Right forelimb (tissue), 1 donor: ENCODE measurements at regions not wholly inside any gene's neighbourhood (a gene's known extent, or its start where the extent isn't known, plus 50 kb on each side); places are given as distances from the start of the nearest gene placed in this dataset.
"Not testable (repeated sequence)": the region's sequence is repeated elsewhere in the genome, so short reads cannot be mapped to it uniquely, and the experiment has no call there.

ENCODE experiments used
- DNase-seq: peaks from one replicate; pipeline ENCODE4 v3.0.0-alpha.2; 2018

DNA sequence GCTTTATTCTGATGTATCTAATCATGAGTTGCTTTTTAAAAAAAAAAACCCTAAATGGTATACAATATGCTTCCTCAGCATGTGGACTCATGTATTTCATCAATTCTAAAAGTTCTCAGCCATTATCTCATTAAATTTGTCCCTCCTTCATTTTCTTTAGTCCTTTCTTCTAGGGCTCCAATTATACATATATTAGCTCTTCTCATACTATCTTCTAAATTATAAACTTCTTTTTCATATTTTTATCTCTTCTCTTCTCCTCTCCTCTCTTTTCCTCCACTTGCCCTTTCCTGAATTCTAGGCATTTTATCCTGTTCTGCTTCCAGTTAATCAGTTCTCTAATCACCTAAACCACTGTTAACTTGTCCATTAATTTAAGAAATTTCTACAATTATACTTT is 55.0 kb upstream of the IL33 start:
- no peak for DNase-seq

DNA sequence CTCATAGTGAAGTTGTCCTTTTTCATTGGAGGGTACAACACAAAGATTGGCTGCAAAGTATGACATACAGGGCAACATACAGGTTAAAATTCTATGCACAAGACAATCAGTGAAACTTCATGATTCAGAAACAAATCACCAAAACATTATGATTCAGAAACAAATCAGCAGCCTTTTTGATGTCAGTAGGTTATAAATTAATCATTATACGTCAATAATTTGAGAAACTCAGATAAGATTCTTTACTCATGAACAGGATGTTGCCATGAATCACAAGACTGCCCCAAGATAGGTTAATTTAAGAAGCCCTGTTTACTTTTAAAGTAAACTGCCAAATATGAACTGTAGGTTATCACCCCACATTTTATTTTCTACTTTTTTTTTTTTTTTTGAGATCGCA is 62.2 kb upstream of the IL33 start:
- no peak for DNase-seq

DNA sequence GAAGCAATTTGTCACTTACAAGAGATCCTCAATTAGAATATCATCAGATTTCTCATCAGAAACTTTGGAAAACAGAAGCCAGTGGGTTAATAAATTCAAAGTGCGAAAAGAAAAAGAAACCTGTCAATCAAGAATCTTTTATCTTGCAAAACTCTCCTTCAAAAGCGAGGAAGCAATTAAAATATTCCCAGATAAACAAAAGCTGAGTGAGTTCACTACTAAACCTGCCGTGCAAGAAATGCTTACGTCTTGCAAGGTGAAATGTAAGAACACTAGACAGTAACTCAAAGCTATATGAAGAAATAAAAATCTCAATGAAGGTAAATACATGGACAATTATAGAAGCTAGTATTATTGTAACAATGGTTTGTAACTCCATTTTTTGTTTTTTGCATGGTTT is 62.8 kb upstream of the IL33 start:
- DNase-seq: no peak

DNA sequence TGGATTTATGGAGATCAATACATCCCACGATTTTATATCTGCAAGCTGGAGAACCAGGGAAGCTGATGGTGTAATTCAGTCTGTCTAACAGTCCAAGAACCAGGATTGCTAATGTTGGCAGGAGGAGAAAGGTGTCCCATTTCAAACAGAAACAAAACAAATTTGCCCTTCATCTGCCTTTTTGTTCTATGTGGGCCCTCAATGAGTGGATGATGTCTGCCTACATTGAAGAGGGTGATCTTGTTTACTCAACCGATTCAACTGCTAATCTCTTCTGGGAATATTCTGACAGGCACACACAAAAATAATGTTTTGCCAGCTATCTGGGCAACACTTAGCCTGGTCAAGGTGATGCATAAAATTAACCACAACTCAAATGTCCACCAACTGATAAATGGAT is 65.1 kb upstream of the IL33 start:
- DNase-seq: no peak

DNA sequence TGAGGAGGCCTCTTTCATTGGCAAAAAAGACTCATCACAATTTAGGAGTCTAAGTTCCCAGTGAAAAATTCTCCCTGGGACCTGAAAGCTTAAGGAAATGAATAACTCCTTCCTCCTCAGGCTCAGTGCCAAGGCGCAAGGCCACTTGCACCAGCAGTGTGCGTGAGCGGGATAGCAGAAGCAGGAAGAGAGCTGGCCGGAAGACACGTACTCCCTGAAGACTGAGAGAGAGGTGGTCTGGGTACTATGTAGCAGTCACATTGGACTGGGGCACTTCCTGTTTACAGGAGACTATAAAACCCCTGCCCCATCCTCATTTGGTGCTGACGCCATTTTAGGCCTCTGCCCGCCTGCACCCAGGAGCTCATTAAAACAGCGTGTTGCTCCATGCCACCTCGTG is 66.3 kb upstream of the IL33 start:
- DNase-seq: no peak

DNA sequence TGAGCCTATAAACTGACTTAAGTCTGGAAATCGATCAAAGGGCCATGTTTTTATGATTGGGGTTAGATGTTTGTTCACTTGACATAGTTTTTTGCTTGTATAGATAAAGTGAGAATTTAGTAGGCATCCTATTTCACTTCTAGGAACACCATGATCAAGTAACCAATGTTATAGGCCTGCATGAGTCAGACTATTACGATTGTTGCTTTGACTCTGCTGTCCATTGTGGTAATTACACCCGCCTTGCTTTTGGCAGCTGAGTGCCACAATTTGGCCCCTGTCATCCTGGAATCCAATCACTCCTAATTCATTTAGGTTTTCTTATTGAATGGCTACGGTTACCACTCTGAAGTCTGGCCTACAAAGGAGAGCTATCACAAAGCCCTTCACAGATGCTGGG is 67.8 kb upstream of the IL33 start:
- DNase-seq: no peak

DNA sequence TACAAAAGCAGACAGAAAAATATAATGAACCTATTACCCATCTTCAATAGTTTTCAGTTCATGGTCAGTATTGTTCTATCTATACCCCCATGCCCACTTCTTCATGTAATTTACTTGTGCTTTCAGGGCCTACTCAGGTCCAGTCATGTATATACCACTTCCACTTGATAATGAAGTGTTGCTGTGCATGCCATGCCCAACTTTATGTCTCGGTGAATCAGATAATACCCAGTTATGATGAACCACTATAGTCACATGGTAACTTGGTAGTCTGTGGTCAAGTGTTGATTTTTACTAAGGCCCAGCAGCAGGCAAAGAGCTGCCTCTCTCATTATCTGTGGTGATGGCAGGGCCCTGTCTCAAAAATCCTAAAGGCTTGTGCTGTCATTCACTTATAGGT is 70.7 kb upstream of the IL33 start:
- no peak for DNase-seq

DNA sequence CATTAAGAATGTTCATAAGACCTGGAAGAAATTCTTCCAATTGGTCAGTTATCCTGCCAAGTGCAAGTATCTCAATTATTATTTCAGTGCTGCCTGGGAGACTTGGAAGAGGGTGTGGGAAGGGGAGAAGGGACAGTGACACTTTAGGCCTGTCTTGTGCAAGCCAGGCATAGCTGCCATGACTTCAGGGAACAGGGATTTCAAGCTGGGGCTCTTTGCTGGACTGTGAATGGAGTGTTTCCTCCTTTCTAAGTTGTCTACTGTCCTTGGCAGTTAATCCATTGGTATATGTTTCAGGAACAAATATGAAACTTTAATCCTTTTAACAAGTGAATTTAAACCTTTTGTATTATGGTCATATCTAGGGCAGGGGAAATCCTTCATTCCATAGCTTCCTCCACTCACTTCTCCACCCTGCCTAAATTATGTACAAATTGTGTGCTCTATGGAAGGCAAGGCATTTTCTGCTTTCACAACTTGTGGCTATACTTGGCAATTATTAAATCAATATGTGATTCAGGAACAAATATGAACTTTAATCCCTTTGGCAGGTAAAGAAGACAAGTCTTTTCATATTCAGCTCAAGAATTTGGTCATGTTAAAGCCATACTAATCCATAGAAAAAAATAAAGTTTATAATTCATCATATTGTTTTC is 72.7 kb upstream of the IL33 start:
- DNase-seq: no peak

DNA sequence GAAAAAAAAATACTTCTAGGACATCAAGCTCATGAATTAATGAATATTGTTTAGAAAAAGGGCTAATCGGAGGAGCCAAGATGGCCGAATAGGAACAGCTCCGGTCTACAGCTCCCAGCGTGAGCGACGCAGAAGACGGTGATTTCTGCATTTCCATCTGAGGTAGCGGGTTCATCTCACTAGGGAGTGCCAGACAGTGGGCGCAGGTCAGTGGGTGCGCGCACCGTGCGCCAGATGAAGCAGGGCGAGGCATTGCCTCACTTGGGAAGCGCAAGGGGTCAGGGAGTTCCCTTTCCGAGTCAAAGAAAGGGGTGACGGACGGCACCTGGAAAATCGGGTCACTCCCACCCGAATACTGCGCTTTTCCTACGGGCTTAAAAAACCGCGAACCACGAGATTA is 79.8 kb upstream of the IL33 start:
- not testable (repeated sequence) for DNase-seq

DNA sequence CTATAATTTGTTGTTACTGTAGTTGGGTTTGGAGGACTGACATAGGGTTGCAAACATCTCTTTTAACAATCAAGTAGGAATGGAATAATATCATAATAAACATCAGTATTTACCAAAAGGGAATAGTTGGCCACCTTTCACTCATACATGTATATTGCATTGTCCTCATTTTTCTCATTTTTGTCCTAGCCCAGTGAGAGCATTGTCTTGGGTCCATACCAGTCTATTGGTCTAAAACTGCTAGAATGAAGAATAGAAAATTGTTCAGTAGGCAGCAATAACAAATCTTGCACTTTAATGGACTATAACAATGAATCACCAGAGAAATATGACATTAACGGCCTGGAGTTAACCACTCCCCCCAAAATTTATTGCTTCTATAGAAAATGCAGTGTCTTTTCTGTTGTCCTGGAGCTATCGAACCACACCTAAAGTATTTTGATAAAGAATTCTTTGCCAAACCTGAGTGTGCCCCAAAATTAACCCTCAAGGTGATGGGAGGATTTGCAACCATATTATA is 80.9 kb upstream of the IL33 start:
- no peak for DNase-seq

DNA sequence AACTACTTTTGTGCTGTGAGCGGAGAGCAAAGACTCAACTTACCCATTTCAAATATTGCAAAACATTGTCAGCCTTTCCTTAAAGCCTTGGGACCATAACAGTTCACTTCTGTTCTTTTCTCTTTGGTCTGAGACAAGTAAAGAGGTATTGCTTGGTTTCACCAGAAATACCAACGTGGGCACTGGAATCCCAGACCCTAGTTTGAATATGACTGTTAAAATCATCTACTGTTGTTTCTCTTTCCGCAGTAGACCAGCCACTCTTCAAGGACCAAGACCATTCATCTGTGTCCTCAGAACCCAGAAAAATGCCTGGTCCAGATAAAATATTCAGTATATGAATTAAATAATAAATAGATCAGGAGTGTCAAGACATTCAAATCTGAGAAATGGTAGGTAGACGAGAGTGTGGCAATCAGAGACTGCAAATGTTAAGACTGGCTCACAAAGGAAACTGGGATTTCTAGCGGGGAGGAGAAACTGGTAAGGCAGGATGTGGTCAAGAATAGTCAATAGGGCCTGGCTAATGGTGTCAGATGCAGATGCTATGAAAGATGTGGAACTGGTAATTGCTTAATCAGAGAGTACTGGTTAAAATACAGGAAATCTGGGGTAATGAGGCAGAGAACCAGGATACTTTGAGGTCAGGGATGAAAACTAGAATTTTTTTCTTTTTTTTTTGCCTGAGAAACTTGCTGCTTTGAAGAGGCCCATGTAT is 82.1 kb upstream of the IL33 start:
- no peak for DNase-seq

DNA sequence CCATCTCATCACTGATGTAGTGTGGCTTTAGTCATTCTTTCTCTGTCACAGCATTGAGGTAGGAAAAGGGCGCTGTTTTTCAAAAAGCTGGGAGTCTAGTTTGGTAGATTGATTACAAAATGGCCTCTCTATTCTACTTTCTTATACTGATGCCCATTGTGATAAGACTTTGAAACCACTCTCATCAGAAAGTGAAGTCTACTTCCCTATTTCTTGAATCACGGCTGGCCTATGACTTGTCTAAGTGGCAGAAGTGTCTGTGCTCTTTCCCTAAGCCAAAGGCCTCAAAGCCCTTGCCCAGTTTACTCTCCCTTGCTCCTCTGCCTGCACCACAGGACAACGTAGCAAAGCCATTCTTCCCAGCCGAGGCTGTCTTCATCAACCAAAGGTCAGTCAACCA is 83.0 kb upstream of the IL33 start:
- DNase-seq: no peak

DNA sequence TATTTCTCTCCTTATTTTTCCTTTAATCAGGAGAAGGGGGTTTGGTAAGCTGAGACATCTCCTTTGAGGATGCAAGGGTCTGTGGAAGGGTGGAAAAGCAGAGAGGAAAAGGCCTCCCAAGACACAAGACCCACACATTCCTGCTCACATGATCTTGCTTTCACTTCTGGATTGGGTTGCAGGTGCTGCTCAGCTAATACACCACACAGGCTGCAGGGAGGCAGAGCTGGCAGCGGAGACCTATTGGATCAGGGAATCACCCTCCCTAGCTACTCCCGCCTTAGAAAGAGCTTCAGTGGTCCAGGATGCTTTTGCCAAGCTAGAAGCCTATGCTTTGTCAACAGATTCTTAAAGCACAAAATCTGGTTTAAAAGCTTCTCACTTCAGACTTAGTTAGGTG is 87.6 kb upstream of the IL33 start:
- DNase-seq: no peak

DNA sequence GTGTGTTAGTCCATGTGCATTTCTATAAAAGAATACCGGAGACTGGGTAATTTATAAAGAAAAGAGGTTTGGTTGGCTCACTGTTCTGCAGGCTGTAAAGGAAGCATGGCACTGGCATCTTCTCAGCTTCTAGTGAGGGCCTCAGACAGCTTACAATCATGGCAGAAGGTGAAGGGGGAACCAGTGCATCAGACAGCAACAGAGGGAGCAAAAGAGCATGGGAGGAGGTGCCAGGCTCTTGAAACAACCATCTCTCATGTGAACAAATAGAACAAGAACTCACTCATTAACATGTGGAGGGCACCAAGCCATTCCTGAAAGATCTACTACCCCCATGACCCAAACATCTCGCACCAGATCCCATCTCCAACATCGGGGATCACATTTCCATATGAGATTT is 89.2 kb upstream of the IL33 start:
- no peak for DNase-seq

DNA sequence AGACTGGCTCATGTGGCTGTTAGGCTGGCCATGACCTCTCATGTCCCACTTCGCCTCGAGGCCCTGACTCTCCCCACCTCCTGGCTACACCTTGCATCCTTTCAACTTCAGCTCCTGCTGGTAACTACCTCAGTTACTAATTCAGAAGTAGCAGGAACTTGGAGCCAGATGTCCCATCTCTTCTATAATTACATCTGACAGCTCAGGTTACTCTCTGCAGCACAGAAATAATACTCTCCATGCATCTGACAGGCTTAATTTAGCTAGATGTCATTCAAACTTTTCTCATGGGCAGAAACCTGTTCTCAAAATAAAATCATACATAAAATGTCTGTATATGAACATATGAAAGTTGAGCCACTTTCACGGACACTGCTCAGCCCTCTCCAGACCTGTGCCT is 92.2 kb upstream of the IL33 start:
- no peak for DNase-seq

DNA sequence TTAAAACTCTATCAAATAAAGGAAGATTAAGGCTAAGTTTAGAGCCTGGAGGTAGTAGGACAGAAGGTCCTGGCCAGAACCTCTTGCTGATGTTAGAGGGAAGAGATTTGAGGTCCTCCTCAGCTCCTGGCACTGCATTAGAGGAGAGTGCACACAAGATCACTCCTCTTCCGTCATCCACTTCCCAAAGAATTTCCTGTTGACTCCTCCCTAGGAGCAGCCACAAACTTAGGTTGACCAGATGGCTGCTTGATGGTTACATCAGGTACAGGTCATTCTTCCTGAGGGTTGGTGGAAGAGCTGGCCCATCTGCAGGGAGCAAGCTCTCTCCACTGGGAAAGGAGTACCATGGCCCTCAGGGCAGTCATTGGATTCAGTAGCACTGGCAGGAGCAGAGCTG is 93.9 kb upstream of the IL33 start:
- no peak for DNase-seq

DNA sequence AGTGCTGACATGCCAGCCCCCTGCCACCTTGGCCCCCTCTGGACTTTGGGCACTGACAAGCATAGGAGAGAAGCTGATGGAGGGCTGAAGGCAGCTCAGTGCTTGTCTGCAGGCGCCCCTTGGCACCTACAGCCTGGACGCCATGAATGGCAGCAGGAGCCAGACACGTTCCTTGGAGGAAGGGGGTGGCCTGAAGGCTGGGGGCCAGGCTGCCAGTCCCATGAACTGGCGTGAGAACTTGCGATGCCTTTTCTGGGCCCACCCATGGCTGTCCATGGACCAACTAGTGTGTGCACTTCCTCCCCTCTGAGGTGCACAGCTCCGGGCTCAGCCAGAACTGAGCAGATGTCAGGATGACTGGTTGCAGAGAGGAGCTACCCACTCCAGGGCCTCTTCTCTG is 99.0 kb upstream of the RANBP6 start:
- DNase-seq: no peak

DNA sequence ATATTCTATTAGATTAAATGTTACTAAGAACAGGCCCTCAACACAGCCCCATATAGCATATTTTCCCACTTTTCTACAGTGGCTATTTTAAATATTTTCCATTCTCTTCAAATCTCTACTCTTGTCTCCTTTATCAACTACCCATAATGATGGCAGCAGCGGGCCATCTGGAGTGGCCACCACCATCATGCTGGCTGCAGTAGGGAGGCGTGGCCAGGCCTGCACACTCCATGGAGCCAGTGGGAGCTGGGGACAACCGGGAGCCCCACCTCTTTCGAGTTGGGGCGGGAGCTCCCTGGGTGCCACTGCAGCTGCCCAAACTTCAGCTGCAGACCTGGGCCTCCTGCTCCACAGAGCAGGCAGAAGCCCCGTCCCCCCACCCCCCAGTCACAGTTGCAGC is 98.4 kb upstream of the RANBP6 start:
- no peak for DNase-seq

DNA sequence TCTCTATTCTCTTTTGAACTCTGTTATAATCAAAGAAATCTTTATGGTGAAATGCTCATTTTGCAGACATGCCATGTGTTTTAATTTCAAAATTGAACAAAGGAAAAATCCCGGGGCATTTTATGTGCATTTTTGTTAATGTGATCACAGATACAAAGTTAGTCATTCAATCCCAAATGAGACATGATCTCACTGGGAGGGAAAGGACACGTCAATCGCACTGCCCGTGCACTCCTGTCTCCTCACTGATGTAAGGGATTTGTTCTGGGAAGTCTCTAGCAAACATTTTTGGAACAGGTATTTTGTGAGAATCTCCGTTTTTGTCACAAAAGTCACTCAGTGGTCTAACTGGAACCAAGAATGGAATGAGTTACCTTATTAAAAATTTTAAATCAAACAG is 97.9 kb upstream of the RANBP6 start:
- no peak for DNase-seq

DNA sequence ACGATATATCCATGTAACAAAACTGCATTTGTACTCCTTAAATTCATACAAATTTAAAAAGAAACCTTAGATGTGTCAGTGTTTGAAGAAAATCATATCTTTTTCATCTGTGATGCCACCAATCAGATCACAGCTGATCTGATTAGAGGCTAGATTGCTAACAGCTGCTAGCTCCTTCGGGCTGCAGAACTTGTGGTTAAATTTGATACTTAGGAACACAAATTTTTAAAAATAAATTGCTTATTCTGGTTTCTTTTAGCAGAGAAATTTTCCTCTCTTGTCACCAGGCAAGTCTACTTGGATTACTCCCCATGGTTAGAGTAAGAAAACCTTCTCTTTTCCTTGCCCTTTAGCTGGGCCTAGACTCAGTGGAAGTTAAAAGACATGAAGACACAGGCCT is 94.6 kb upstream of the RANBP6 start:
- no peak for DNase-seq

DNA sequence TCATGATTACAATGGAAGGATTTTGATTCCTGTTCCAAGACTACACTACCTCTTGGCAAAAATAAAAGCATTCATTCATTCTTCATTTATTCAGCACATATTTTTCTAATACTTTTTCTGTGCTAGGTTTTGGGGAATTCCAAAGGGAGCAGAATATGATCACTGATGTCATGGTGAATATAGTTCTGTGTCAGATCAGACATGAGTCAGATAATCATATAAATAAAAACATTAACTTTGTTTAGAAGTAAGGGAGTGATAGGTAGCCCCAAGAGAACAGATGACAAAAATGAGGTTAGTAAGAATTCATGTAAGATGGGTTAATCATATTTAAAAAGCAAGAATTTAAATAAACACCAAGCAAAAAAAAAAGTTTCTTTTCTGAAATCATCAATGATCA is 94.1 kb upstream of the RANBP6 start:
- DNase-seq: no peak

DNA sequence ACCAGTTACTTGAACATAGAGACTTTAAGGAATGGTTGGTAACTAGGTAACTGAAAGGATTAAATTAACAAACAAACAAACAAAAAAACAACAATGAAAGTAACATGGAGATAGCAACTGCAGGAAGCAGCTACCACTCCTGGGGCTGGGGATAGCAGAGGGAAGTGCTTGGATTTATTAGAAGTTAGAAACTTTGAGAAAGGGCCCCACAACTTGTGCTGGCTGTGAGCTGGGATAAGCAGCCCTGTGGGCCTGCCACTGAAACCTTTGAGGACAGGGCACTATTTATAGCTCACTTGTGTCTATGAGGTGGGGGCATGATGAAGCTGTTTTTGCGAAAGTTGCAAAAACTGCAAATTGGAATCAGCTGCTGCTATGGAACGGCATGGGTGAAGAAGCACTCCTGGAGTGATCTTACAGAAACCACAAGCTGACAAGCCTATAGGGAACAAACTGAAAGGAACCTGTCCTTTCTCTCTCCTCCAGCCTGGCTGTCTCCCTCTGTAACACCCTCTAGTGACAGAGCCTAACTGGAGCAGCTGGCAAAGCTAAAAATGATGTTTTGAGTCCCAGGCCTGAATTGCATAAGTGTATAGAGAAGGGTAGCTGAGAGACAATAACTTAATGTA is 91.4 kb upstream of the RANBP6 start:
- DNase-seq: no peak

DNA sequence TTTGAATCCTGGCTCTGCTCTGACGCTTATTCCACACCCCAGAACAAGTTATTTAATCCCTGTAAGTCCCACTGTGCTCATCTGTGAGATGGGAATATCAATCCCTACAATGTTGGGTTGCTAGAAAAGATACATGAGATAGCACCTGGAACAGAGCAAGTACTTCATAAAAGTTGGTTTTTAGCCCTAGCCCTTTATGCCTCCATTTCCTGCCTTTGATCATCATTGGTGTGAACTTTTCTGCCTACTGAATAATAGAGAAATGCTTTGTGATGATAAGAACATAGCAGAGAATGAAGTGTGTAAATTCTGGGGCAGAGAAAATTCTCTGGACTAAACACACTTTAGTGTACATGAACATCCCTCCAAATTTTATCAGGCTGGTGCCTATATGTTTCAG is 90.3 kb upstream of the RANBP6 start:
- DNase-seq: no peak

DNA sequence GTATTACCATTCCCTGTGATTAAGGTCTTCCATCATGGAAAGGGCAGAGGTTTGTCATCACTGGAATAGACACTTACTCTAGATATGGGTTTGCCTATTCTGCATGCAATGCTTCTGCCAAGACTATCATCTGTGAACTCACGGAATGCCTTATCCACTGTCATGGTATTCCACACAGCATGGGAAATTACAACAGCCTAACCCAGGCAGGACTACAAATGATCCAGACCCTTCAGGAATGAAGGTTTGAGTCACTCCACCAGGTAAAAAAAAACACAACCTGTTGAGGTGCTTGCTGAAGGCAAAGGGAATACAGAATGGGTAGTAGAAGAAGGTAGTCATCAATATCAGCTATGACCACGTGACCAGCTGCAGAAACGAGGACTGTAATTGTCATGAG is 89.0 kb upstream of the RANBP6 start:
- not testable (repeated sequence) for DNase-seq
